Loucy (cell line): ENCODE measurements at regions not wholly inside any gene's neighbourhood (a gene's known extent, or its start where the extent isn't known, plus 50 kb on each side); places are given as distances from the start of the nearest gene placed in this dataset.

Experiments
- H2AFZ ChIP-seq: fragments of 200-600 bp; sonication (generic); 2 replicates; pipeline ENCODE4 v1.6.0; 2016; ENCODE audit warnings: antibody characterized with exemption, mild to moderate bottlenecking, low read length, moderate library complexity
- H3F3A ChIP-seq: fragments of 200-600 bp; 2 replicates; pipeline ENCODE4 v1.6.0; 2016; ENCODE audit warnings: antibody characterized with exemption, low read depth, mild to moderate bottlenecking
- H3K27me3 ChIP-seq: fragments of 200-600 bp; sonication (generic); 2 replicates; pipeline ENCODE4 v1.6.1; 2014; ENCODE audit warnings: low read length, mild to moderate bottlenecking; ENCODE audit not compliant: insufficient read depth, poor library complexity, severe bottlenecking
- H3K36me3 ChIP-seq: fragments of 200-600 bp; sonication (generic); 2 replicates; pipeline ENCODE4 v1.6.1; 2016; ENCODE audit warnings: low read length; ENCODE audit not compliant: insufficient read depth
- H3K4me1 ChIP-seq: fragments of 200-600 bp; sonication (generic); 2 replicates; pipeline ENCODE4 v1.5.1; 2014; ENCODE audit warnings: low read length, mild to moderate bottlenecking; ENCODE audit not compliant: insufficient read depth, poor library complexity, severe bottlenecking
- H3K4me2 ChIP-seq: fragments of 200-600 bp; sonication (generic); 2 replicates; pipeline ENCODE4 v1.6.0; 2014; ENCODE audit warnings: antibody characterized with exemption, low read length, low read depth, mild to moderate bottlenecking; ENCODE audit not compliant: poor library complexity, severe bottlenecking
- H3K4me3 ChIP-seq: fragments of 200-600 bp; sonication (generic); 2 replicates; pipeline ENCODE4 v1.5.1; 2014; ENCODE audit warnings: low read length, mild to moderate bottlenecking, mixed read lengths; ENCODE audit not compliant: poor library complexity, severe bottlenecking
- H3K79me2 ChIP-seq: fragments of 200-600 bp; sonication (generic); 2 replicates; pipeline ENCODE4 v1.6.1; 2014; ENCODE audit warnings: low read length; ENCODE audit not compliant: insufficient read depth
- H3K9ac ChIP-seq: fragments of 200-600 bp; sonication (generic); 2 replicates; pipeline ENCODE4 v1.6.0; 2014; ENCODE audit warnings: mild to moderate bottlenecking, low read depth, low read length, moderate library complexity; ENCODE audit not compliant: poor library complexity, severe bottlenecking
- H3K9me2 ChIP-seq: fragments of 200-600 bp; sonication (generic); replicated peaks from 2 replicates; pipeline ENCODE4 v1.6.1; 2016; ENCODE audit warnings: low read depth, low read length, mixed read lengths
- H3K9me3 ChIP-seq: fragments of 200-600 bp; sonication (generic); 2 replicates; pipeline ENCODE4 v1.6.1; 2014; ENCODE audit warnings: mild to moderate bottlenecking, antibody characterized with exemption, low read length, low read depth; ENCODE audit not compliant: insufficient read depth
- H4K20me1 ChIP-seq: fragments of 200-600 bp; sonication (generic); 2 replicates; pipeline ENCODE4 v1.6.0; 2014; ENCODE audit warnings: antibody characterized with exemption, low read length, mild to moderate bottlenecking; ENCODE audit not compliant: insufficient read depth, poor library complexity, severe bottlenecking
- CTCF ChIP-seq: fragments of 200-600 bp; sonication (generic); conservative IDR thresholded peaks from 2 replicates; pipeline ENCODE4 v1.5.1; 2014; ENCODE audit warnings: mild to moderate bottlenecking, antibody characterized with exemption, low read length
- EZH2phosphoT487 ChIP-seq: fragments of 200-600 bp; IDR thresholded peaks from 2 replicates; pipeline ENCODE4 v1.6.1; 2018; ENCODE audit warnings: antibody characterized with exemption, mild to moderate bottlenecking, moderate library complexity, borderline replicate concordance

DNA sequence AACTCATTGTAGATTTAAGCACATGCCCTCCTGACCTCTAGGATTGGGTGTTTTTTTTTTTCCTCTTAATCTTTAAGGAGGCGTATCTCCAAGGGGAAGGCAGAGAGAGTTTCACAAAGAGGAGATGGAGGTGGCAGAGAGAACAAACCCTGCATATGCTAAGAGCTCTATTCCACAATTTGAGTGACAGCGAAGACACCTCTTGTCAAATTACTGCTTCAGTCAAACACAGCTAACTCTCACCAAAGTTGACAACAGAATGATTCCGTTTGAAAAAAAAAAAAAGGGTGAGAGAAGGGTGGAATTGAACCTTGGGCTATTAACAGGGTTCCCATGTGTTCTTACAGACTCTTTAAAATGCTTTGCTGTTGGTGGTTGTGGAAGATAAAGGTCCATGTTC, 112.6 kb downstream of the NXPE2 start:
- Histone ChIP-seq H3K9me3 (no peaks in the 10 kb centered on the region), H3K9ac (no peak overlapping the region), H3K9me2 (no peaks in the 10 kb centered on the region), H3K27me3 (no peaks in the 10 kb centered on the region), H3K4me2 (no peak overlapping the region), H3K4me3 (no peak overlapping the region), H3F3A (no peaks in the 10 kb centered on the region), H2AFZ (no peak overlapping the region), H3K79me2 (no peaks in the 10 kb centered on the region), H4K20me1 (no peaks in the 10 kb centered on the region), H3K4me1 (no peaks in the 10 kb centered on the region), H3K36me3 (no peaks in the 10 kb centered on the region)
- TF ChIP-seq CTCF = no peak
- no peak for TF ChIP-seq EZH2phosphoT487

DNA sequence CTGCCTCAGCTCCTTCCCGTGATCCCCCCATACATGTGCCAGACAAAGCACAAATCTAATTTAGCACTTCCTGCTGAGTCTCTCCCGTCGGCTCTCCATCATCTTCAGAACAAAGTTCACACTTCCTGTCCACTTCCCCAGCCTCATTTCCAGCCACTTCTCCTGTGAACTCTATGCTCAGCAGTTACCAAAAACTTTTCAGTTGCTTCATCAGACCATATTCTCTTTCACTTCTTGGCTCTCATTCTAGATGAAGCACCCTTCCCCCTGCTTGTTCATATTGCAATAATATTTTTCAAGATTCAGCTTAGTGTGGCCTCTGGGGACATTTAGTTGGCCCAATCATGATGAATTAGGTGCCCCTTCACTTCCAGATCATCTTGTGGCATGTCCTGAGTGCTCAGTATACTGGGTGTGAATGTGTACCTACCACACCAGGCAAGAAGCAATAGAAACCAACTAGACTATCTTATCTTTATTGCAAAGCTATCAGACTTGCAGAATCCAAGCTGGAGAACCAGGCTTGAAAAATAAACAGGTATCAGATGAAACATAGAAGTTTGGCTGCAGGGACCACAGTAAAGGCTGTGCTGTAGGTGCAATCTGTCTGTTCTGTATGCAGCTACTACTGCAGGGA, 115.8 kb downstream of the NXPE2 start:
- H3K36me3 ChIP-seq = no peaks in the 10 kb centered on the region

DNA sequence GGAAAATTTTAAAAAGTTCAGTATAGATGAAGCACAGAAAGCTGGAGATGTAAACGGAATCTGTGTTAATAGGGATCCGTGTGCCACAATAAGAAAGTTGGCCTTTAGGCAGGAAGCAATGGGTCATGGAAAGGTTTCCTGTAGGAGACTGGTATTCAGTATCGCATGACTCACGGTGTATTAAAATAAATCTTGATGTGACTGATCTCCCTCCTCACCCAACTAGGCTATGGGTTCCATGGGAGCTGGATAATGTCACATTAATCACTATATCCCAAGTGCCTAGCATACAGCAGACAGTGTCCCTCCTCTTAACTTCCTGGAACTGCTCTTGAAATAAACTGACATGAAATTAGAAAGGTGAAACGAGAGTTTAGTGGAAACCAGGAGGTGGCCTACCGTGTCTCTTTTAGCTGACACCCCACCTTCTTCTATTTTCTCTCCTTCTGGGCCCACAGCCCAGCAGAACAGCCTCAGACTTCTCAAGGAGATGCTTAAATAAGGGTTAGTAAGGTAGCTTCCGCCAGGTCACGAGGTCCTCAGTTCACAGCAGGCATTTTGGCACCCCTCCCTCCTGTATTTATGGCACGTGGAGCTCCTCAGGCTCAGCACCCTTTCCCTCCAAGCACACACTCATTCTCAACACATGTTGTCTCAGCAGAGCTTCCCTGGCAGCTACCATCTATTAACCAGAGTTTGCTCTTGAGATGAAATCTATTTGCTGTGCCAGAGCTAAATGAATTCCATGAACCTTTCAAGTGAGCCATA, 118.8 kb downstream of the NXPE2 start:
- Histone ChIP-seq H3K27me3 (no peaks in the 10 kb centered on the region), H4K20me1 (no peaks in the 10 kb centered on the region), H3K9ac (no peak overlapping the region), H3K79me2 (no peaks in the 10 kb centered on the region), H3K36me3 (no peaks in the 10 kb centered on the region), H3K9me3 (no peaks in the 10 kb centered on the region), H3K4me2 (no peak overlapping the region), H2AFZ (no peak overlapping the region), H3F3A (no peaks in the 10 kb centered on the region), H3K4me3 (no peak overlapping the region), H3K9me2 (no peaks in the 10 kb centered on the region), H3K4me1 (peaks cover 8% of the 10 kb centered on the region)
- no peak for TF ChIP-seq EZH2phosphoT487
- TF ChIP-seq CTCF = no peak

More for the DNA sequence above, 115.8 kb downstream of the NXPE2 start:
- no peaks in the 10 kb centered on the region for H3F3A ChIP-seq
- no peak overlapping the region for H2AFZ ChIP-seq
- H3K79me2 ChIP-seq = no peaks in the 10 kb centered on the region
- H4K20me1 ChIP-seq = no peaks in the 10 kb centered on the region
- H3K4me2 ChIP-seq = no peak overlapping the region
- no peaks in the 10 kb centered on the region for H3K27me3 ChIP-seq
- no peaks in the 10 kb centered on the region for H3K9me3 ChIP-seq
- no peak overlapping the region for H3K4me3 ChIP-seq
- TF ChIP-seq CTCF (no peak), EZH2phosphoT487 (no peak)
- peaks cover 4% of the 10 kb centered on the region for H3K4me1 ChIP-seq
- no peak overlapping the region for H3K9ac ChIP-seq
- no peaks in the 10 kb centered on the region for H3K9me2 ChIP-seq
